Lower lobe of right lung (tissue), 2 donors: ENCODE measurements at regions not wholly inside any gene's neighbourhood (a gene's known extent, or its start where the extent isn't known, plus 50 kb on each side); places are given as distances from the start of the nearest gene placed in this dataset.

ENCODE experiments used
- ATAC-seq, 2 donors: fragments of 200-7000 bp; cut with Tn5 transposase; one replicate each; pipeline ENCODE4 v1.9.1; 2020 to 2022; ENCODE audit warnings: mild to moderate bottlenecking in 2 of 2, moderate library complexity in 2 of 2
- DNase-seq: peaks from one replicate; pipeline ENCODE4 v3.0.0-alpha.2; 2020
- H3K27ac ChIP-seq: fragments of 200-600 bp; one replicate; pipeline ENCODE4 v1.8.0; 2022
- H3K27me3 ChIP-seq: fragments of 200-600 bp; one replicate; pipeline ENCODE4 v1.8.0; 2022; ENCODE audit warnings: low read depth
- H3K36me3 ChIP-seq: fragments of 200-600 bp; one replicate; pipeline ENCODE4 v1.8.0; 2022; ENCODE audit warnings: mild to moderate bottlenecking
- H3K4me1 ChIP-seq: fragments of 200-600 bp; one replicate; pipeline ENCODE4 v1.8.0; 2022
- H3K4me3 ChIP-seq: fragments of 200-600 bp; one replicate; pipeline ENCODE4 v1.8.0; 2022; ENCODE audit warnings: mild to moderate bottlenecking
- H3K9me3 ChIP-seq: fragments of 200-600 bp; one replicate; pipeline ENCODE4 v1.8.0; 2022
- intact Hi-C: fragments of 100-400 bp; cut with DNase I; formaldehyde crosslinking; loops from one replicate; pipeline ENCODE4 v1.11.0; 2022
- TF ChIP-seq, protein P1 (sequence below): fragments of 200-600 bp; IDR thresholded peaks from one replicate; pipeline ENCODE4 v1.8.0; 2022; ENCODE audit warnings: antibody characterized with exemption, mild to moderate bottlenecking
- donor health status: DM: no; HTN: yes; CAD: no; lungs with severe emphysema.

GRCh38 chr1:86218859-86219258 is 62.3 kb upstream of the COL24A1 start:
- H3K27ac ChIP-seq, result no peak overlapping the region
- H3K36me3 ChIP-seq, result no peaks in the 10 kb centered on the region
- H3K27me3 ChIP-seq, result no peaks in the 10 kb centered on the region
- TF ChIP-seq, protein P1, sequence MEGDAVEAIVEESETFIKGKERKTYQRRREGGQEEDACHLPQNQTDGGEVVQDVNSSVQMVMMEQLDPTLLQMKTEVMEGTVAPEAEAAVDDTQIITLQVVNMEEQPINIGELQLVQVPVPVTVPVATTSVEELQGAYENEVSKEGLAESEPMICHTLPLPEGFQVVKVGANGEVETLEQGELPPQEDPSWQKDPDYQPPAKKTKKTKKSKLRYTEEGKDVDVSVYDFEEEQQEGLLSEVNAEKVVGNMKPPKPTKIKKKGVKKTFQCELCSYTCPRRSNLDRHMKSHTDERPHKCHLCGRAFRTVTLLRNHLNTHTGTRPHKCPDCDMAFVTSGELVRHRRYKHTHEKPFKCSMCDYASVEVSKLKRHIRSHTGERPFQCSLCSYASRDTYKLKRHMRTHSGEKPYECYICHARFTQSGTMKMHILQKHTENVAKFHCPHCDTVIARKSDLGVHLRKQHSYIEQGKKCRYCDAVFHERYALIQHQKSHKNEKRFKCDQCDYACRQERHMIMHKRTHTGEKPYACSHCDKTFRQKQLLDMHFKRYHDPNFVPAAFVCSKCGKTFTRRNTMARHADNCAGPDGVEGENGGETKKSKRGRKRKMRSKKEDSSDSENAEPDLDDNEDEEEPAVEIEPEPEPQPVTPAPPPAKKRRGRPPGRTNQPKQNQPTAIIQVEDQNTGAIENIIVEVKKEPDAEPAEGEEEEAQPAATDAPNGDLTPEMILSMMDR, result no peak
- no peaks in the 10 kb centered on the region for H3K4me1 ChIP-seq
- DNase-seq, result no peak
- ATAC-seq, result no peak
- intact Hi-C loops, result no loop called here
- no peak overlapping the region for H3K4me3 ChIP-seq
- H3K9me3 ChIP-seq, result no peaks in the 10 kb centered on the region

DNA sequence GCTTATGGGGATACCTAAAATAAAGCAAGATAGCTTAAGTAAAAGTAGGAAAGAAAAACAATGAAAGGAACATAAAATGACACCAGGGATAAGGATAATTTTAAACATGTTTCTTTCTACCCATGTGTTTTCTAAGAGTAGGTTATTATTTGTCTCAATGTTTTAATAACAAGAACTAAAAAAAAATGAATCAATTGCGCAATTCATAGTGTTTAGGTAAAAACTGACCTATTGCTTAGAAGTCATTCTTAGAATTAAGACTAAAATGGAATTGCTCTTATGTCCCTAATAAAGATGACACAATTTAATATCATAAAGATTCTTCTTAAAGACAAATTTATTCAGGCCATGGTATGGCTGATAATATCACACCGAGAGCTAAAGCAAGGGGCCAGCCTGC is 58.0 kb upstream of the COL24A1 start:
- Histone ChIP-seq H3K4me3 (no peak overlapping the region), H3K27ac (no peak overlapping the region), H3K36me3 (no peaks in the 10 kb centered on the region), H3K27me3 (no peaks in the 10 kb centered on the region), H3K9me3 (no peaks in the 10 kb centered on the region), H3K4me1 (no peaks in the 10 kb centered on the region)
- intact Hi-C loops, result no loop called here
- TF ChIP-seq, protein P1, result no peak
- ATAC-seq (no peak), DNase-seq (no peak)

GRCh38 chr1:86209346-86209745 is 52.8 kb upstream of the COL24A1 start:
- ATAC-seq (no peak), DNase-seq (no peak)
- Histone ChIP-seq H3K4me3 (no peak overlapping the region), H3K9me3 (no peaks in the 10 kb centered on the region), H3K36me3 (no peaks in the 10 kb centered on the region), H3K27me3 (no peaks in the 10 kb centered on the region), H3K4me1 (no peaks in the 10 kb centered on the region), H3K27ac (no peak overlapping the region)
- intact Hi-C loops, result no loop called here
- TF ChIP-seq, protein P1, result no peak

DNA sequence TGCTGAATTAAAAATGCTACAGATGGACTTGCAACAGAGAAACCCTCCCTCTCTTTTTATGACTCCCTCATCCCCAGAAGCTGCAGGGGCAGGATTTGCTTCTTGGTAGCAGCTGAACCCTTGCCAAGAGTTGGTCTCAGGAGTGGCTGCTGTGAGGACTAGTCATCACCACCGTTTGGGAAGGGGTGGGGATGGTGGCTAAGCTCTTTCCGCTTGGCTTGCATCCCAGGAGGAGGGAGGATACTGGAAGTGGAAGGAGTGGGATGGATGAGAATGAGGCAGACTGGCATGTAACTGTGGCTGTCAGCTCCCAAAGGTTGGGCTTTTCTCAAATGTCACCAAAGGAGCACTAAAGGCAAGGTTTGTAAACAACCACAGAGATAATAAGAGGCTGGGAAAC is 50.8 kb upstream of the COL24A1 start:
- no peak for ATAC-seq
- no peaks in the 10 kb centered on the region for H3K27me3 ChIP-seq
- H3K4me1 ChIP-seq, result no peaks in the 10 kb centered on the region
- TF ChIP-seq, protein P1, result no peak
- no peak for DNase-seq
- no peaks in the 10 kb centered on the region for H3K36me3 ChIP-seq
- H3K27ac ChIP-seq, result no peak overlapping the region
- intact Hi-C loops, result no loop called here
- H3K4me3 ChIP-seq, result no peak overlapping the region
- H3K9me3 ChIP-seq, result no peaks in the 10 kb centered on the region
